Keratinocyte (primary cell): ENCODE measurements at regions not wholly inside any gene's neighbourhood (a gene's known extent, or its start where the extent isn't known, plus 50 kb on each side); places are given as distances from the start of the nearest gene placed in this dataset.

Experiments
- EZH2 ChIP-seq: IDR thresholded peaks from one replicate; pipeline ENCODE4 v1.6.1; 2012; ENCODE audit warnings: inconsistent platforms, mild to moderate bottlenecking, low read length, moderate library complexity
- TF ChIP-seq, protein P1 (sequence below), 3 experiments: IDR thresholded peaks in 1 of 3; conservative IDR thresholded peaks in 1 of 3; optimal IDR thresholded peaks in 1 of 3; 2 replicates in 2 of 3; 3 replicates in 1 of 3; pipeline versions ENCODE3 to v1.5.1; 2011; ENCODE audit warnings: low read length in 3 of 3, mild to moderate bottlenecking in 3 of 3, moderate library complexity in 2 of 3, control low read depth in 1 of 3, inconsistent platforms in 1 of 3; ENCODE audit not compliant: insufficient read depth in 2 of 3; ENCODE audit errors: extremely low read depth in 1 of 3

DNA sequence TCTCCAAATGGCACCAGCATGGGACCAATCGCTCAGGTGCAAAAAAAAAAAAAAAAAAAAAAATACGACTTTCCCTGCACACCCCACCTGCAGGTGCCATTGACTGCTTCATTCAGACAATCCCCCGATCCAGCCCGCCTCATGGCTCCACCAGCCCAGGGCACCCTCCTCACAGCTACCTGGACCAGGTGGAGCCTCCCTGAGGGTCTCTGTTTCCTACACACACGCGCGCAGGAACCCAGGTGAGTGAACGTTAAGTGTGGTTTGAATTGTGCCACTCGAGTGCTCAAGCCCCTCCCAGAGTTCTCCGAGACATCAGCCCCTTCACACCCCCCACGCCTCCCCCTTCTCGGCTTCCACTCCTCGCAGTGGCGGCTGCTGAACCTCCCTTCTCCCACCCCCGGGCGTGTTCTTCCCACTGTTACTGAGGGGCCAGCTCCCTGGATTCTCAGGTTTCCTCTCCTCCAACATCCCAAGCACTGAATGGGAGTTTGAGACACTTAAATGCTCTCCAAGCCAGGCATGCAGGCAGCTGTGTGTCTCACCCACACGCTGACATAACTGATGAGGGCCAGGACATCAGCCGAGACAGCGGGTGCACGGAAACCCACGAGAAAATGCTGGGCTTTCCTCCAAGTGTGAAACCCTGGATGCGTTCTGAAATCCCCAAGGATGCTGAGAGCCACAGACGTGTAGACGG, 88.8 kb upstream of the SNTG2 start:
- TF ChIP-seq, protein P1, sequence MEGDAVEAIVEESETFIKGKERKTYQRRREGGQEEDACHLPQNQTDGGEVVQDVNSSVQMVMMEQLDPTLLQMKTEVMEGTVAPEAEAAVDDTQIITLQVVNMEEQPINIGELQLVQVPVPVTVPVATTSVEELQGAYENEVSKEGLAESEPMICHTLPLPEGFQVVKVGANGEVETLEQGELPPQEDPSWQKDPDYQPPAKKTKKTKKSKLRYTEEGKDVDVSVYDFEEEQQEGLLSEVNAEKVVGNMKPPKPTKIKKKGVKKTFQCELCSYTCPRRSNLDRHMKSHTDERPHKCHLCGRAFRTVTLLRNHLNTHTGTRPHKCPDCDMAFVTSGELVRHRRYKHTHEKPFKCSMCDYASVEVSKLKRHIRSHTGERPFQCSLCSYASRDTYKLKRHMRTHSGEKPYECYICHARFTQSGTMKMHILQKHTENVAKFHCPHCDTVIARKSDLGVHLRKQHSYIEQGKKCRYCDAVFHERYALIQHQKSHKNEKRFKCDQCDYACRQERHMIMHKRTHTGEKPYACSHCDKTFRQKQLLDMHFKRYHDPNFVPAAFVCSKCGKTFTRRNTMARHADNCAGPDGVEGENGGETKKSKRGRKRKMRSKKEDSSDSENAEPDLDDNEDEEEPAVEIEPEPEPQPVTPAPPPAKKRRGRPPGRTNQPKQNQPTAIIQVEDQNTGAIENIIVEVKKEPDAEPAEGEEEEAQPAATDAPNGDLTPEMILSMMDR (optimal IDR thresholded peaks at IDR 0.05 in 1 of 3, IDR thresholded peaks at IDR 0.05 in 1 of 3, conservative IDR thresholded peaks at IDR 0.05 in 1 of 3; ENCODE audit: extremely low read depth in 1 of 3, insufficient read depth in 2 of 3, low read length in 3 of 3): no peak
- no peak for TF ChIP-seq EZH2
